Endodermal cell (in vitro differentiated cells): ENCODE measurements at regions not wholly inside any gene's neighbourhood (a gene's known extent, or its start where the extent isn't known, plus 50 kb on each side); places are given as distances from the start of the nearest gene placed in this dataset.
A peak's percentile ranks its signal among the peaks of the same experiment; 100 is the strongest.
"Not testable (repeated sequence)": the region's sequence is repeated elsewhere in the genome, so short reads cannot be mapped to it uniquely, and the experiment has no call there.

Experiments used
- DNase-seq: peaks from one replicate; pipeline ENCODE4 v3.0.0-alpha.2; 2017
- H3K27ac ChIP-seq: 2 replicates; pipeline ENCODE4 v1.5.1; 2013; ENCODE audit warnings: mild to moderate bottlenecking, low read depth, low read length, moderate library complexity
- H3K27me3 ChIP-seq: 2 replicates; pipeline ENCODE4 v1.6.1; 2013; ENCODE audit warnings: mild to moderate bottlenecking, low read length, moderate library complexity; ENCODE audit not compliant: insufficient read depth, control insufficient read depth, poor library complexity, severe bottlenecking
- H3K36me3 ChIP-seq: 2 replicates; pipeline ENCODE4 v1.7.0; 2013; ENCODE audit warnings: mild to moderate bottlenecking, low read length, moderate library complexity; ENCODE audit not compliant: control insufficient read depth, insufficient read depth
- H3K4me1 ChIP-seq: one replicate; pipeline ENCODE4 v1.7.0; 2013; ENCODE audit warnings: low read length; ENCODE audit not compliant: control insufficient read depth, insufficient read depth
- H3K4me3 ChIP-seq: 2 replicates; pipeline ENCODE4 v1.5.1; 2013; ENCODE audit warnings: mild to moderate bottlenecking, low read length, moderate library complexity
- H3K9ac ChIP-seq: 2 replicates; pipeline ENCODE4 v1.6.1; 2013; ENCODE audit warnings: mild to moderate bottlenecking, low read length, moderate library complexity; ENCODE audit not compliant: poor library complexity, severe bottlenecking; ENCODE audit errors: extremely low read depth
- H3K9me3 ChIP-seq: 2 replicates; pipeline ENCODE4 v1.6.1; 2013; ENCODE audit warnings: mild to moderate bottlenecking, low read length, moderate library complexity; ENCODE audit not compliant: control insufficient read depth
- H3K27ac Mint-ChIP-seq: 2 replicates; pipeline ENCODE4 v1.8.0; 2020; ENCODE audit warnings: mixed read lengths
- H3K27me3 Mint-ChIP-seq: 2 replicates; pipeline ENCODE4 v1.8.0; 2021; ENCODE audit warnings: mild to moderate bottlenecking, mixed read lengths; ENCODE audit not compliant: insufficient read depth
- H3K36me3 Mint-ChIP-seq: 2 replicates; pipeline ENCODE4 v1.8.0; 2020; ENCODE audit warnings: low read depth, mixed read lengths
- H3K4me1 Mint-ChIP-seq: 2 replicates; pipeline ENCODE4 v1.8.0; 2020; ENCODE audit warnings: mixed read lengths
- H3K4me3 Mint-ChIP-seq: 2 replicates; pipeline ENCODE4 v1.8.0; 2020; ENCODE audit warnings: mild to moderate bottlenecking, moderate library complexity, mixed read lengths
- H3K9me3 Mint-ChIP-seq: 2 replicates; pipeline ENCODE4 v1.8.0; 2020; ENCODE audit warnings: mild to moderate bottlenecking, mixed read lengths
- WGBS, 2 experiments: methylation state at CpG; one replicate each; pipeline versions ENCODE4 v1.1.5 to v1.1.7; 2013; ENCODE audit warnings: missing lambda C conversion rate in 2 of 2, mixed read lengths in 1 of 2; ENCODE audit not compliant: insufficient coverage in 1 of 2, insufficient read length in 1 of 2; 5-methylcytosine and 5-hydroxymethylcytosine counted together
- TF ChIP-seq, protein P1 (sequence below): fragments of 200-600 bp; sonication (generic); conservative IDR thresholded peaks from 2 replicates; pipeline ENCODE4 v1.5.0; 2021; ENCODE audit warnings: antibody characterized with exemption, mild to moderate bottlenecking

DNA sequence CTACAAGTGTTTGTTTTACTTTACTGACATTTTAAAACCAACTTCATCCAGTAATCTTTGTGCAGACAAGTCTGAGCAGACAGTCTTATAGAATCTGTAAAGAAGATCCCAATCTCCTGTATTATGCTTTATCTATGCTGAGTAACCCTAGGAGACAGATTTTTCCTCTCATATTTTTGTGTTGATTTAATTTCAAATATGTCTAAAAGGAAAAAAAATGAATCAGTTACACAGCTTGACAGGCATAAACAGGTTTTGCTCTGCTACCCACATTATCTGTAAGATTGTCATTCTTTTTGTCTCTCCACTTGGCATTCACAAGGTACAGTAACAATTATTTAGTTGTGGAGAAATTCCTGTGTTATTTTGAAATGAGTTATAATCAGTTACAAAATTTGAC, 415.0 kb downstream of the NYAP2 start:
- Mint-ChIP-seq H3K27me3 (no peaks in the 10 kb centered on the region), H3K9me3 (no peaks in the 10 kb centered on the region), H3K4me1 (peaks cover 5% of the 10 kb centered on the region), H3K4me3 (no peak overlapping the region), H3K36me3 (no peaks in the 10 kb centered on the region), H3K27ac (no peak overlapping the region)
- TF ChIP-seq, protein P1, sequence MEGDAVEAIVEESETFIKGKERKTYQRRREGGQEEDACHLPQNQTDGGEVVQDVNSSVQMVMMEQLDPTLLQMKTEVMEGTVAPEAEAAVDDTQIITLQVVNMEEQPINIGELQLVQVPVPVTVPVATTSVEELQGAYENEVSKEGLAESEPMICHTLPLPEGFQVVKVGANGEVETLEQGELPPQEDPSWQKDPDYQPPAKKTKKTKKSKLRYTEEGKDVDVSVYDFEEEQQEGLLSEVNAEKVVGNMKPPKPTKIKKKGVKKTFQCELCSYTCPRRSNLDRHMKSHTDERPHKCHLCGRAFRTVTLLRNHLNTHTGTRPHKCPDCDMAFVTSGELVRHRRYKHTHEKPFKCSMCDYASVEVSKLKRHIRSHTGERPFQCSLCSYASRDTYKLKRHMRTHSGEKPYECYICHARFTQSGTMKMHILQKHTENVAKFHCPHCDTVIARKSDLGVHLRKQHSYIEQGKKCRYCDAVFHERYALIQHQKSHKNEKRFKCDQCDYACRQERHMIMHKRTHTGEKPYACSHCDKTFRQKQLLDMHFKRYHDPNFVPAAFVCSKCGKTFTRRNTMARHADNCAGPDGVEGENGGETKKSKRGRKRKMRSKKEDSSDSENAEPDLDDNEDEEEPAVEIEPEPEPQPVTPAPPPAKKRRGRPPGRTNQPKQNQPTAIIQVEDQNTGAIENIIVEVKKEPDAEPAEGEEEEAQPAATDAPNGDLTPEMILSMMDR: no peak
- H3K27ac ChIP-seq: no peak overlapping the region
- no peaks in the 10 kb centered on the region for H3K9me3 ChIP-seq
- no peak overlapping the region for H3K4me3 ChIP-seq
- H3K9ac ChIP-seq: no peak overlapping the region
- no peaks in the 10 kb centered on the region for H3K4me1 ChIP-seq
- no peaks in the 10 kb centered on the region for H3K36me3 ChIP-seq
- DNase-seq: no peak
- H3K27me3 ChIP-seq: no peaks in the 10 kb centered on the region

DNA sequence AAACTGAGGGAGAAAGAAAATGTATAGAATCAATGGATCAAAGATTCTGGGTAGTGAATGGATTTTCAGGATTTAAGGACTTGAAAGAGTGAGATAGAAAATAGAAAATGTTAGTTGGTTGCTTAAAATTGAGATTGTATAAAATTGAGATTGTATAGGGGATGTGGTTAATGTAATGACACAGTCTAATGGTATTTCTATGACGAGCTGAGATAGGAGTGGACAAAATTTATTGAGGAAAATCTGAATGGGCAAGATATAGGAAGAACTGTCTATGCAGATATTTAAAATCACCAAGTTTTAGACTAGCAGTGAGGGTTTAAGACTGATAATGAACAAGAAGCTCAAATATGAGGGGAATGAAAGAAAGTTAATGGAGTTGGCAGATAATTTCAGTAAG, 406.6 kb downstream of the NYAP2 start:
- Histone ChIP-seq H3K4me1 (no peaks in the 10 kb centered on the region), H3K27ac (no peak overlapping the region), H3K4me3 (no peak overlapping the region), H3K9me3 (no peaks in the 10 kb centered on the region), H3K36me3 (no peaks in the 10 kb centered on the region), H3K9ac (no peak overlapping the region), H3K27me3 (no peaks in the 10 kb centered on the region)
- no peaks in the 10 kb centered on the region for H3K27me3 Mint-ChIP-seq
- DNase-seq: no peak
- no peaks in the 10 kb centered on the region for H3K9me3 Mint-ChIP-seq
- WGBS, 2 experiments: 84 to 91% methylated on average over 1 of the region's 1 CpG
- H3K4me3 Mint-ChIP-seq: no peak overlapping the region
- H3K27ac Mint-ChIP-seq: no peak overlapping the region
- H3K36me3 Mint-ChIP-seq: no peaks in the 10 kb centered on the region
- TF ChIP-seq, protein P1: no peak
- no peaks in the 10 kb centered on the region for H3K4me1 Mint-ChIP-seq

DNA sequence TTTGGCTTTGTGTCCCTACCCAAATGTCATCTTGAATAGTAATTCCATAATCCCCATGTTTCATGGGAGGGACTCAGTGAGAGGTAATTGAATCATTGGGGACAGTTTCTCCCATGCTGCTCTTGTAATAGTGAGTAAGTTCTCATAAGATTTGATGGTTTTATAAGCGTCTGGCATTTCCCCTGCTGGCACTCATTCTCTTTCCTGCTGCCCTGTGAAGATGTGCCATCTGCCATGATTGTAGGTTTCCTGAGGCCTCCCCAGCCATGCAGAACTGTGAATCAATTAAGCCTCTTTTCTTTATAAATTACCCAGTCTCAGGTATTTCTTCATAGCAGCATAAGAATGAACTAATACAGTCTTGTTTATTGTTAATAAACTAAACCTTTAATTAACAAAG, 402.6 kb downstream of the NYAP2 start:
- not testable (repeated sequence) for H3K27ac ChIP-seq, H3K4me3 Mint-ChIP-seq, H3K4me1 ChIP-seq, H3K9me3 Mint-ChIP-seq, H3K27me3 ChIP-seq, H3K36me3 Mint-ChIP-seq, H3K4me1 Mint-ChIP-seq, H3K27me3 Mint-ChIP-seq, H3K4me3 ChIP-seq, H3K36me3 ChIP-seq, H3K9me3 ChIP-seq, H3K27ac Mint-ChIP-seq, H3K9ac ChIP-seq, DNase-seq
- WGBS, 2 experiments: 89% methylated on average over 1 of the region's 1 CpG; no CpG with 5 or more reads in 1 of the 2 experiments

DNA sequence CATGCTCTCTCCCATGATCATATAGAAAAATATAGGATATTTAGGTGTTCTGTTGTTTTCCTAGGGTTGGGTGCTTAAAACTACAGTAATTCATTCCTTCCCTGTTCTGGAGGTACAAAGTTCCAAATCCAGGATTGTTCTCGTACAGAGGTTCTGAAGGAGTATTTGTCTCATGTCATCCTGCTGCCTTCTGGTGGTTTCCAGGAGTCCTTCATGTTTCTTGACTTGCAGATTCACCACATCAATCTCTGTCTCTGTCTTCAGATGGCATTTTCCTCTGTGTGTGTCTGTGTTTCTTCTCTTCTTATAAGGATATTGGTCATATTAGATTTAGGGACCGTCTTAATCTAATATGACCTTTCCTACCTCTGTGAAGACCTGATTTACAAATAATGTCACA, 397.9 kb downstream of the NYAP2 start:
- TF ChIP-seq, protein P1: peak; percentile 24
- H3K4me1 ChIP-seq: no peaks in the 10 kb centered on the region
- no peaks in the 10 kb centered on the region for H3K27me3 Mint-ChIP-seq
- no peaks in the 10 kb centered on the region for H3K36me3 ChIP-seq
- H3K9me3 ChIP-seq: no peaks in the 10 kb centered on the region
- WGBS, 2 experiments: 74% methylated on average over 2 of the region's 2 CpGs; no CpG with 5 or more reads in 1 of the 2 experiments
- H3K36me3 Mint-ChIP-seq: no peaks in the 10 kb centered on the region
- no peak overlapping the region for H3K27ac ChIP-seq
- H3K27me3 ChIP-seq: no peaks in the 10 kb centered on the region
- no peak overlapping the region for H3K9ac ChIP-seq
- DNase-seq: no peak
- H3K27ac Mint-ChIP-seq: no peak overlapping the region
- H3K9me3 Mint-ChIP-seq: no peaks in the 10 kb centered on the region
- no peak overlapping the region for H3K4me3 ChIP-seq
- H3K4me1 Mint-ChIP-seq: no peaks in the 10 kb centered on the region
- H3K4me3 Mint-ChIP-seq: no peak overlapping the region
